Fibroblast of villous mesenchyme (primary cell): ENCODE measurements at regions not wholly inside any gene's neighbourhood (a gene's known extent, or its start where the extent isn't known, plus 50 kb on each side); places are given as distances from the start of the nearest gene placed in this dataset.

Source experiments
- DNase-seq: peaks from one replicate; pipeline ENCODE4 v3.0.0-alpha.2; 2010; ENCODE audit warnings: low read depth
- H3K4me3 ChIP-seq: 2 replicates; pipeline ENCODE4 v1.5.1; 2011; ENCODE audit warnings: low read depth, mild to moderate bottlenecking, low read length
- CTCF ChIP-seq: IDR thresholded peaks from 2 replicates; pipeline ENCODE4 v1.5.1; 2012; ENCODE audit warnings: low read depth, mild to moderate bottlenecking, low read length; ENCODE audit not compliant: insufficient read depth

GRCh38 chr5:33300209-33300742, 140.5 kb upstream of the TARS1 start:
- H3K4me3 ChIP-seq = no peak overlapping the region
- no peak for TF ChIP-seq CTCF
- DNase-seq = no peak

- H3K4me3 ChIP-seq = no peak overlapping the region
- TF ChIP-seq CTCF = no peak
- no peak for DNase-seq
Measured at GRCh38 chr5:33303579-33304095, 137.1 kb upstream of the TARS1 start.

GRCh38 chr5:33304601-33305000, 136.2 kb upstream of the TARS1 start:
- TF ChIP-seq CTCF = no peak
- no peak overlapping the region for H3K4me3 ChIP-seq
- no peak for DNase-seq

- TF ChIP-seq CTCF = no peak
- no peak for DNase-seq
- H3K4me3 ChIP-seq = no peak overlapping the region
Measured at GRCh38 chr5:33305572-33305971, 135.2 kb upstream of the TARS1 start.

- TF ChIP-seq CTCF = no peak
- DNase-seq = no peak
Measured at GRCh38 chr5:33306758-33307157, 134.0 kb upstream of the TARS1 start.

GRCh38 chr5:33308586-33308985, 132.2 kb upstream of the TARS1 start:
- TF ChIP-seq CTCF = no peak
- no peak for DNase-seq

More at GRCh38 chr5:33306758-33307157, 134.0 kb upstream of the TARS1 start:
- no peak overlapping the region for H3K4me3 ChIP-seq

GRCh38 chr5:33309068-33309467, 131.7 kb upstream of the TARS1 start:
- TF ChIP-seq CTCF = no peak
- no peak for DNase-seq
- no peak overlapping the region for H3K4me3 ChIP-seq

More at GRCh38 chr5:33308586-33308985, 132.2 kb upstream of the TARS1 start:
- no peak overlapping the region for H3K4me3 ChIP-seq
